DND-41 (cell line): ENCODE measurements at regions not wholly inside any gene's neighbourhood (a gene's known extent, or its start where the extent isn't known, plus 50 kb on each side); places are given as distances from the start of the nearest gene placed in this dataset.
A peak's percentile ranks its signal among the peaks of the same experiment; 100 is the strongest.

Experiments
- ATAC-seq: fragments of 200-7000 bp; cut with Tn5 transposase; 3 replicates; pipeline ENCODE4 v1.9.1; 2021; ENCODE audit warnings: low read depth; ENCODE audit not compliant: insufficient read depth
- DNase-seq: peaks from one replicate; pipeline ENCODE4 v3.0.0-alpha.2; 2020
- H2AFZ ChIP-seq: 2 replicates; pipeline ENCODE4 v1.6.0; 2012; ENCODE audit warnings: low read depth, low read length
- H3K27ac ChIP-seq: 2 replicates; pipeline ENCODE4 v1.5.1; 2012; ENCODE audit warnings: low read length, inconsistent platforms
- H3K27me3 ChIP-seq: fragments of 200-600 bp; sonication (generic); 2 replicates; pipeline ENCODE4 v1.6.0; 2012; ENCODE audit warnings: low read length, mild to moderate bottlenecking, inconsistent platforms; ENCODE audit not compliant: insufficient read depth, poor library complexity
- H3K36me3 ChIP-seq: 2 replicates; pipeline ENCODE4 v1.5.1; 2012; ENCODE audit warnings: low read length, inconsistent platforms; ENCODE audit not compliant: insufficient read depth
- H3K4me1 ChIP-seq: 2 replicates; pipeline ENCODE4 v1.5.1; 2012; ENCODE audit warnings: mild to moderate bottlenecking, low read length; ENCODE audit not compliant: insufficient read depth
- H3K4me2 ChIP-seq: 2 replicates; pipeline ENCODE4 v1.6.0; 2012; ENCODE audit warnings: mild to moderate bottlenecking, moderate library complexity, low read length, inconsistent platforms; ENCODE audit not compliant: insufficient read depth
- H3K4me3 ChIP-seq, 2 experiments: fragments of 200-600 bp in 1 of 2; shearing (Covaris generic) in 1 of 2; 2 replicates each; pipeline ENCODE4 v1.5.1; 2012 to 2016; ENCODE audit warnings: inconsistent platforms in 2 of 2, low read length in 2 of 2, mild to moderate bottlenecking in 2 of 2, low read depth in 1 of 2, moderate library complexity in 1 of 2
- H3K79me2 ChIP-seq: 2 replicates; pipeline ENCODE4 v1.6.0; 2012; ENCODE audit warnings: low read length, inconsistent platforms; ENCODE audit not compliant: insufficient read depth
- H3K9ac ChIP-seq: 2 replicates; pipeline ENCODE4 v1.6.0; 2012; ENCODE audit warnings: low read depth, mild to moderate bottlenecking, inconsistent platforms, low read length, moderate library complexity
- H3K9me3 ChIP-seq: 2 replicates; pipeline ENCODE4 v1.5.1; 2012; ENCODE audit warnings: low read length, moderate library complexity, mild to moderate bottlenecking, inconsistent platforms; ENCODE audit not compliant: insufficient read depth, severe bottlenecking
- H4K20me1 ChIP-seq: 2 replicates; pipeline ENCODE4 v1.6.0; 2012; ENCODE audit warnings: low read length; ENCODE audit not compliant: insufficient read depth
- EZH2 ChIP-seq: IDR thresholded peaks from 3 replicates; pipeline ENCODE4 v1.6.1; 2012; ENCODE audit warnings: borderline replicate concordance, low read depth, mild to moderate bottlenecking, moderate library complexity, low read length, inconsistent platforms; ENCODE audit not compliant: severe bottlenecking
- TF ChIP-seq, protein P1 (sequence below): IDR thresholded peaks from 2 replicates; pipeline ENCODE4 v1.5.1; 2012; ENCODE audit warnings: borderline replicate concordance, low read length, moderate library complexity, mild to moderate bottlenecking; ENCODE audit not compliant: poor library complexity, severe bottlenecking; ENCODE audit errors: extremely low read depth

DNA sequence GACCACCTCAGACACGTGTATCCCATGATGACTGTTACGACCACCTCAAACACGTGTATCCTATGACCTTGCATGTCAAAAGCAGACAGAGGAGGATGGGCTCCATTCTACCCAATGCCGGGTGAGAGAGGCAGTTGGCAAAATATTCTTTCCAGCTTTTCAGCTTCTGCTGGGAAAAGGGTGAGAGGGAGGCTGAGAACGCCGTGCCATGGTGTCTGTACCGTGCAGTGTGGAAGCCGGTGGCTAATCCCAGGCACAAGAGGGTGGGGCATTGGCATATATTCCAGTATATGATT lies 1478.4 kb downstream of the TBC1D22A start:
- Histone ChIP-seq H4K20me1 (no peaks in the 10 kb centered on the region), H3K4me1 (peaks cover 47% of the 10 kb centered on the region), H3K27me3 (no peaks in the 10 kb centered on the region), H3K27ac (peak overlapping the region; percentile 1; the same call in 1 of the 2 replicates), H3K36me3 (no peaks in the 10 kb centered on the region), H3K79me2 (no peaks in the 10 kb centered on the region), H3K4me3 (no peak overlapping the region), H3K4me2 (no peak overlapping the region), H3K9ac (no peak overlapping the region), H2AFZ (no peak overlapping the region), H3K9me3 (no peaks in the 10 kb centered on the region)
- TF ChIP-seq, protein P1, sequence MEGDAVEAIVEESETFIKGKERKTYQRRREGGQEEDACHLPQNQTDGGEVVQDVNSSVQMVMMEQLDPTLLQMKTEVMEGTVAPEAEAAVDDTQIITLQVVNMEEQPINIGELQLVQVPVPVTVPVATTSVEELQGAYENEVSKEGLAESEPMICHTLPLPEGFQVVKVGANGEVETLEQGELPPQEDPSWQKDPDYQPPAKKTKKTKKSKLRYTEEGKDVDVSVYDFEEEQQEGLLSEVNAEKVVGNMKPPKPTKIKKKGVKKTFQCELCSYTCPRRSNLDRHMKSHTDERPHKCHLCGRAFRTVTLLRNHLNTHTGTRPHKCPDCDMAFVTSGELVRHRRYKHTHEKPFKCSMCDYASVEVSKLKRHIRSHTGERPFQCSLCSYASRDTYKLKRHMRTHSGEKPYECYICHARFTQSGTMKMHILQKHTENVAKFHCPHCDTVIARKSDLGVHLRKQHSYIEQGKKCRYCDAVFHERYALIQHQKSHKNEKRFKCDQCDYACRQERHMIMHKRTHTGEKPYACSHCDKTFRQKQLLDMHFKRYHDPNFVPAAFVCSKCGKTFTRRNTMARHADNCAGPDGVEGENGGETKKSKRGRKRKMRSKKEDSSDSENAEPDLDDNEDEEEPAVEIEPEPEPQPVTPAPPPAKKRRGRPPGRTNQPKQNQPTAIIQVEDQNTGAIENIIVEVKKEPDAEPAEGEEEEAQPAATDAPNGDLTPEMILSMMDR = no peak
- TF ChIP-seq EZH2 = no peak
- DNase-seq (no peak), ATAC-seq (no peak)

DNA sequence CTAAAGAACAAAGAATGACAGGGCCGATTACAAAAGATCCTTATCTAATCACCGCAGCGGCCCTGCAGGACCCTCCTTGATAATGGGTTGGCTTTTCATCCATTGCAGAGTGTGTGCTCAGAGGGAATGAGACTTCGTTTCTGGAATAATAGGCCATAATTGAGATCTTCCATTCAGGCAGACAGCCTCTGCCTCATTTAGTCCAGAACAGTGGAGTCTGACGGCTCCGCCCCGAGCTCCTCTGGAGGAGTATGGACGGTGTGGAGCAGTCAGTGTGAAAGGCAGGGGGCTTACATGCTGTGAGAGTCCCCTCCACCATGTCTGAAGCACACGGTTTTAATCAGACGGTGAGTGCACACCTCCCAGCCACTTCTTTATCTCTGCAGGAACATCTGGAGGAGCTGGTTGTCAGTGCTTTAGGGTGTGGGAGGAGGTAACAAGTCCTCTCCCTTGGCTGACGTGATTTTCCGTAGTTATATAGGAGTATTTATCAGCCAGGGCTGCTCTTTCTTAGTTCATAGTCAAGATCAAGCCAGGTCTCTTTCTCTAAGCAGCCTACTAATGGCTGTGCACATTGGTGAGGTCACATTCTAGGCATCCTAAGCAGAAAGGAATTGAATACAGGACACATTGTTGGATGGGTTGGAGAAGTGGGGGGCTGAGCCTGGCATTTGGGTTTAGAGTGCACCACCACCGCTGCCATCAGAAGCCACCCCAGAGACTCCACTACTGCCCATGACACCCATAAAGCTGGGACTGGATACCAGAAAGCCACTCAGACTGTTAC lies 1477.9 kb downstream of the TBC1D22A start:
- no peaks in the 10 kb centered on the region for H3K27me3 ChIP-seq
- no peak overlapping the region for H3K9ac ChIP-seq
- no peaks in the 10 kb centered on the region for H4K20me1 ChIP-seq
- no peak for TF ChIP-seq EZH2
- TF ChIP-seq, protein P1 = no peak
- H3K4me3 ChIP-seq = no peak overlapping the region
- H3K4me2 ChIP-seq = no peak overlapping the region
- no peak overlapping the region for H2AFZ ChIP-seq
- no peaks in the 10 kb centered on the region for H3K36me3 ChIP-seq
- H3K9me3 ChIP-seq = no peaks in the 10 kb centered on the region
- H3K27ac ChIP-seq = no peak overlapping the region; the same call in 1 of the 2 replicates
- H3K4me1 ChIP-seq = peaks cover 42% of the 10 kb centered on the region
- H3K79me2 ChIP-seq = no peaks in the 10 kb centered on the region
- no peak for ATAC-seq
- DNase-seq = no peak

DNA sequence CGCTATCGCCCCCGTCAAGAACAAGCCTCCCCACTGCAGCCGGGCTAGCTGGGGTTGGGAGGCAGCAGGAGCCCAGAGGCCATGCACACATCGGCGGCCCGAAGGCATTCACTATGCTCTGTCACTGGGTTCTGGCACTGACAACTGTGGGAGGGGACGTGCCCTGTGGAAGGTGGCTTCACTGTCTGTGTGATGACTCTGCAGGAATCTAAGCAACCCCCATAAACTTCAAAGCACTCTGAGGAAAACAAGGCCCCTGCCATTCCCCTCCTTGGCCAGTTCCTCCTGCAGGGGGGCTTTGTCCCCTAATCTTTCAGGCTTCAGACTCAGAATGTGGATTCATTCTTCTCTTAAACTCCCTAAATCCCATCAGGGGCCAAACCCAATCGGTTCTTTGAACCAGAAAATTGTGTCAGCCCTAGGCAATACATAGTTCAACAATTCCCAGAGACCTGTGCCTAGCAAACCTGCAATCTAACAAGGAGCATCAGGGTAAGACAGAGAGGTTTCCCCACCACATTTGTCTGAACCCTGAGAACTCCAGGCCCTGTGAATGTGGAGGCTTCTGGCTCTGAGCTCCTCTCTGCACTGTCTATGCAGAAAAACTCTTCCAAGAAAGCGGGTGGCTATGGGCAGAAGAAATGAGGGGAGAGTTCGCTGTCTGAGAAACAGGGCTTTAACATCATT lies 1477.2 kb downstream of the TBC1D22A start:
- ATAC-seq = no peak

More for the DNA sequence above, 1477.2 kb downstream of the TBC1D22A start:
- no peaks in the 10 kb centered on the region for H3K9me3 ChIP-seq
- H3K79me2 ChIP-seq = no peaks in the 10 kb centered on the region
- H3K4me1 ChIP-seq = peaks cover 34% of the 10 kb centered on the region
- DNase-seq = no peak
- H3K27me3 ChIP-seq = no peaks in the 10 kb centered on the region
- H3K9ac ChIP-seq = no peak overlapping the region
- no peaks in the 10 kb centered on the region for H4K20me1 ChIP-seq
- no peak overlapping the region for H3K4me2 ChIP-seq
- H2AFZ ChIP-seq = no peak overlapping the region
- TF ChIP-seq, protein P1 = no peak
- TF ChIP-seq EZH2 = no peak
- no peak overlapping the region for H3K4me3 ChIP-seq
- no peak overlapping the region for H3K27ac ChIP-seq
- H3K36me3 ChIP-seq = no peaks in the 10 kb centered on the region
